ENCODE measurements at regions not wholly inside any gene's neighbourhood (a gene's known extent, or its start where the extent isn't known, plus 50 kb on each side); places are given as distances from the start of the nearest gene placed in this dataset.
A peak's percentile ranks its signal among the peaks of the same experiment; 100 is the strongest.
"Not testable (repeated sequence)": the region's sequence is repeated elsewhere in the genome, so short reads cannot be mapped to it uniquely, and the experiment has no call there.

GRCh38 chr7:114269714-114270113 lies 144.9 kb upstream of the FOXP2 start:
- H3K4me3 ChIP-seq (replicated peaks in 1 of 4; ENCODE audit: control extremely low read depth in 1 of 4, insufficient read depth in 1 of 4, low read depth in 3 of 4, low read length in 4 of 4): no peak overlapping the region

GRCh38 chr7:114267550-114267949 lies 147.1 kb upstream of the FOXP2 start:
- not testable (repeated sequence) for H3K4me3 ChIP-seq (replicated peaks in 1 of 4; ENCODE audit: control extremely low read depth in 1 of 4, insufficient read depth in 1 of 4, low read depth in 3 of 4, low read length in 4 of 4); H3K27me3 ChIP-seq (ENCODE audit: control insufficient read depth, insufficient read depth, low read length); H2AFZ ChIP-seq (ENCODE audit: low read length); H3K4me1 ChIP-seq (ENCODE audit: control insufficient read depth, extremely low read depth, insufficient read depth, low read length); DNase-seq (ENCODE audit: low read depth in 2 of 2); H3K79me2 ChIP-seq (ENCODE audit: control insufficient read depth, insufficient read depth, low read length); H4K20me1 ChIP-seq (ENCODE audit: control insufficient read depth, extremely low read depth, insufficient read depth, low read length); H3K4me2 ChIP-seq (ENCODE audit: extremely low read depth, insufficient read depth, low read length); H3K9me3 ChIP-seq (ENCODE audit: control insufficient read depth, insufficient read depth, low read depth, low read length); H3K27ac ChIP-seq (ENCODE audit: insufficient read depth, low read length); H3K36me3 ChIP-seq (ENCODE audit: control insufficient read depth, insufficient read depth, low read length); H3K9ac ChIP-seq (ENCODE audit: insufficient read depth, low read length)

More at GRCh38 chr7:114269714-114270113, 144.9 kb upstream of the FOXP2 start:
- no peaks in the 10 kb centered on the region for H3K27me3 ChIP-seq (ENCODE audit: control insufficient read depth, insufficient read depth, low read length)
- no peak overlapping the region for H2AFZ ChIP-seq (ENCODE audit: low read length)
- no peak overlapping the region for H3K27ac ChIP-seq (ENCODE audit: insufficient read depth, low read length)
- H3K79me2 ChIP-seq (ENCODE audit: control insufficient read depth, insufficient read depth, low read length): no peaks in the 10 kb centered on the region
- no peaks in the 10 kb centered on the region for H4K20me1 ChIP-seq (ENCODE audit: control insufficient read depth, extremely low read depth, insufficient read depth, low read length)
- H3K9me3 ChIP-seq (ENCODE audit: control insufficient read depth, insufficient read depth, low read depth, low read length): no peaks in the 10 kb centered on the region
- H3K4me2 ChIP-seq (ENCODE audit: extremely low read depth, insufficient read depth, low read length): no peak overlapping the region
- no peaks in the 10 kb centered on the region for H3K36me3 ChIP-seq (ENCODE audit: control insufficient read depth, insufficient read depth, low read length)
- H3K4me1 ChIP-seq (ENCODE audit: control insufficient read depth, extremely low read depth, insufficient read depth, low read length): no peaks in the 10 kb centered on the region
- no peak overlapping the region for H3K9ac ChIP-seq (ENCODE audit: insufficient read depth, low read length)
- TF ChIP-seq CTCF (conservative IDR thresholded peaks at IDR 0.05 in 1 of 2, IDR thresholded peaks at IDR 0.05 in 1 of 2; ENCODE audit: low read depth in 1 of 2, low read length in 2 of 2): no peak
- no peak for TF ChIP-seq EZH2 (IDR thresholded peaks at IDR 0.05; ENCODE audit: low read length, missing control alignments)
- DNase-seq (ENCODE audit: low read depth in 2 of 2): no peak

- H3K27me3 ChIP-seq (ENCODE audit: control insufficient read depth, insufficient read depth, low read length): no peaks in the 10 kb centered on the region
- no peak overlapping the region for H3K4me3 ChIP-seq (replicated peaks in 1 of 4; ENCODE audit: control extremely low read depth in 1 of 4, insufficient read depth in 1 of 4, low read depth in 3 of 4, low read length in 4 of 4)
- H2AFZ ChIP-seq (ENCODE audit: low read length): no peak overlapping the region
- no peaks in the 10 kb centered on the region for H3K36me3 ChIP-seq (ENCODE audit: control insufficient read depth, insufficient read depth, low read length)
- H3K27ac ChIP-seq (ENCODE audit: insufficient read depth, low read length): no peak overlapping the region
- no peak for TF ChIP-seq CTCF (conservative IDR thresholded peaks at IDR 0.05 in 1 of 2, IDR thresholded peaks at IDR 0.05 in 1 of 2; ENCODE audit: low read depth in 1 of 2, low read length in 2 of 2)
- no peak for TF ChIP-seq EZH2 (IDR thresholded peaks at IDR 0.05; ENCODE audit: low read length, missing control alignments)
- no peak overlapping the region for H3K4me2 ChIP-seq (ENCODE audit: extremely low read depth, insufficient read depth, low read length)
- H3K9me3 ChIP-seq (ENCODE audit: control insufficient read depth, insufficient read depth, low read depth, low read length): no peaks in the 10 kb centered on the region
- no peak overlapping the region for H3K9ac ChIP-seq (ENCODE audit: insufficient read depth, low read length)
- no peaks in the 10 kb centered on the region for H3K4me1 ChIP-seq (ENCODE audit: control insufficient read depth, extremely low read depth, insufficient read depth, low read length)
- H4K20me1 ChIP-seq (ENCODE audit: control insufficient read depth, extremely low read depth, insufficient read depth, low read length): no peaks in the 10 kb centered on the region
- peak; percentile 17 to 25 for DNase-seq (ENCODE audit: low read depth in 2 of 2)
- no peaks in the 10 kb centered on the region for H3K79me2 ChIP-seq (ENCODE audit: control insufficient read depth, insufficient read depth, low read length)
Observed at GRCh38 chr7:114264023-114264422, 150.6 kb upstream of the FOXP2 start.
